Urinary bladder (tissue), 3 donors: ENCODE measurements at regions not wholly inside any gene's neighbourhood (a gene's known extent, or its start where the extent isn't known, plus 50 kb on each side); places are given as distances from the start of the nearest gene placed in this dataset.

Experiments used
- DNase-seq: peaks from one replicate; pipeline ENCODE4 v3.0.0-alpha.2; 2015; ENCODE audit errors: extremely low spot score
- H3K27ac ChIP-seq: one replicate; pipeline ENCODE4 v1.5.1; 2013; ENCODE audit warnings: low read depth, mild to moderate bottlenecking, moderate library complexity
- H3K36me3 ChIP-seq: one replicate; pipeline ENCODE4 v1.6.1; 2013; ENCODE audit warnings: mild to moderate bottlenecking, moderate library complexity; ENCODE audit not compliant: insufficient read depth
- H3K4me1 ChIP-seq: one replicate; pipeline ENCODE4 v1.6.1; 2013; ENCODE audit warnings: mild to moderate bottlenecking, moderate library complexity; ENCODE audit not compliant: insufficient read depth
- H3K4me3 ChIP-seq: one replicate; pipeline ENCODE4 v1.5.1; 2013; ENCODE audit warnings: low read depth, low read length
- WGBS: extraction: QIAGEN DNeasy Blood & Tissue Kit; methylation state at CpG from one replicate; pipeline ENCODE4 v1.1.7; 2013; 5-methylcytosine and 5-hydroxymethylcytosine counted together
- donor health status: healthy with polysubstance abuse.
- donor health status: healthy.

DNA sequence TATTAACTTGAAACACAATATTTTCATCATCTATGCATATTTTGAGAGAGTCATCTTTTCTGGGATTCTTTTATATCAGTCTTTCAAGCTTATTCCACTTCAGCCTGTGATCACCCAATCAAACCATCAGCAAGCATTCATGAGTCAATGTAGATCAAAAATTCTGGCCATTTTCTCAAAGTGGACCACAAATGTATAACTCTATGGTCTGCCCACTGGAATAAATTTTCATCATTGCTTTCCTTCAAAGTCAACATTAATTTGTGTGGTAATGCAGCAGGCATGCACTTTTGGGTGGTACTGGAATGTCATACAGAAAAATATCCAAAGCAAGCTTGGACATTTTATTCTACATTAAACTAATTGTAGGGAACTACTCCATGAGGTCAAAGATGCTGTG, 1013.0 kb downstream of the STIM2 start:
- H3K27ac ChIP-seq = no peak overlapping the region
- no peak for DNase-seq
- no peaks in the 10 kb centered on the region for H3K4me1 ChIP-seq
- H3K36me3 ChIP-seq = no peaks in the 10 kb centered on the region
- no peak overlapping the region for H3K4me3 ChIP-seq

- Histone ChIP-seq H3K4me3 (no peak overlapping the region), H3K27ac (no peak overlapping the region), H3K4me1 (no peaks in the 10 kb centered on the region), H3K36me3 (no peaks in the 10 kb centered on the region)
- no peak for DNase-seq
Measured at GRCh38 chr4:27881705-27882104, 1021.1 kb downstream of the STIM2 start.

DNA sequence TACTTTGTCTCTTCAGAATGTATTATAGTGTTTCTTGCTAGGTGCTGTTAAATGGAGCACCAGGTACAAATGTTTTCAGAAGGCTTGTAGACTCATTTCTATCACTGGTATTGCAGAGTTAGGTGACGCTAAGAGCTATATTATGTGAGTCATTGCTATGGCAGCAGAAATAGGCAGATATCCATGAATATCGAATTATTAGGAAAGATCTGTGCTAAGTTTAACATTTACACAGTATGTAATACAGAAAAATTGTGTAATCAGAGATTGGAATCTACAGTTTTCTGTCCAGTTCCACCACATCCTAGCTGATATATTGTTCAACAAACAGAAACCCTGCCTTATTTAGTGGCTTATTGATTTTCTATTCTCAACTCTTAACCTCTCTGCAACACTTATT, 1025.5 kb downstream of the STIM2 start:
- WGBS = 82% methylated on average over 2 of the region's 2 CpGs
- no peak overlapping the region for H3K4me3 ChIP-seq
- no peaks in the 10 kb centered on the region for H3K36me3 ChIP-seq
- DNase-seq = no peak
- H3K4me1 ChIP-seq = no peaks in the 10 kb centered on the region
- no peak overlapping the region for H3K27ac ChIP-seq

DNA sequence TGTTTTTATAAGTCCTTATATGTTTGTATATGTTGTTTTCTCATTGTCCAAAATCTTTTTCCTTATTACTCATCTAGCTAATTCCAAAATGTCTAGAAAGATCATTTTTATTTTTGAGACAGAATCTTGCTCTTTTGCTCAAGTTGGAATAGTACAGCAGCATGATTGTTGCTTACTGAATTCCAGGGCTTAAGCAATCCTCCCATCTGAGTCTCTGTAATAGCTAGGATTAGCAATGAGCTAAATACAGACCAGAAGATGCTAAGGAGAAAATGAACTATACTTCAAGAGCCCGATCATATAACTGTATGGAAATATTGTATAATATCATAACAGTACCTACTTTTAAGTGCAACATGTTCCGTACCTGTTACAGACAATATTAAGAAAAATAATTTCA, 1027.0 kb downstream of the STIM2 start:
- Histone ChIP-seq H3K36me3 (no peaks in the 10 kb centered on the region), H3K27ac (no peak overlapping the region), H3K4me3 (no peak overlapping the region), H3K4me1 (no peaks in the 10 kb centered on the region)
- WGBS = 89% methylated on average over 2 of the region's 2 CpGs
- no peak for DNase-seq

DNA sequence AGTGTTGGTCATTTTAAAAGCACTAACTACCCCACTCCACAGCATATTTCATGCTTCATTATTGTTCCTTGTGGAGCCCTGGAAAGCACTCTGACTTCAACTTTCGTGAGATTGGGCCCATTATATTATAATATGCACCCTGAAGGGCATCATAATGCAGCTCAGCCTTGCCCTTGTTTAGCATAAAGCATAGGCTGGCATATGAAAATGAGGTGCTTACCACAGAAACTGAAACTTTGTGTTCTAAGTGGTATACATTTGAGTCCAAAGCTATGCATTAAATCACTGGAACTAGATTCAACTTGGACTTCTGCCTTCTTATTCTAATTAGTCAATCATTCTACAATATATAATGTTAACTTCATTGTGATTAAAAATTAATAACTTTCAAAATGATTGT, 1027.9 kb downstream of the STIM2 start:
- no peak overlapping the region for H3K4me3 ChIP-seq
- no peaks in the 10 kb centered on the region for H3K36me3 ChIP-seq
- H3K27ac ChIP-seq = no peak overlapping the region
- no peak for DNase-seq
- no peaks in the 10 kb centered on the region for H3K4me1 ChIP-seq
- WGBS = 66% methylated on average over 1 of the region's 1 CpG

- 95% methylated on average over 2 of the region's 2 CpGs for WGBS
- Histone ChIP-seq H3K4me3 (no peak overlapping the region), H3K27ac (no peak overlapping the region), H3K36me3 (no peaks in the 10 kb centered on the region), H3K4me1 (no peaks in the 10 kb centered on the region)
- DNase-seq = no peak
Measured at GRCh38 chr4:27894951-27895350, 1034.3 kb downstream of the STIM2 start.

GRCh38 chr4:27908356-27908755, 1047.7 kb downstream of the STIM2 start:
- no peaks in the 10 kb centered on the region for H3K4me1 ChIP-seq
- 55% methylated on average over 3 of the region's 3 CpGs for WGBS

DNA sequence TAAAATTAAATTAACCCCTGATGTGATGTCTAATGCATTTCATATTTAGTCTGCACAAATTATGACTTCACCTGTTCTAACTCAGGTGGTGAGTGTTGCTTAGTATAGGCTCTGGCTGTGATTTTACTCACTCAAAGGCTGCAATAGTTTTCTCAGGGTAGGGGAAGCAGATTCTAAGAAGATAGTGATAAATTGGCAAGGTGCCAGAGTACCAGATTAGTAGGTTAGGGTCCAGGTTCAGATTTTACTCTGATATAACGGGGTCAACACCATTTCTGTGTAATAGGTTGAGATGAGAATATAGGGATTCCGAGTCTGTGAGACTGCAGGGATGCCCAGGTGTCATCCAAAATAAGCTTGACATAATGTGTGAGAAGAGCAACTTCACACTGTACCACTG, 1049.6 kb downstream of the STIM2 start:
- no peaks in the 10 kb centered on the region for H3K36me3 ChIP-seq
- no peak for DNase-seq
- H3K27ac ChIP-seq = no peak overlapping the region
- WGBS = 43% methylated on average over 2 of the region's 2 CpGs
- no peak overlapping the region for H3K4me3 ChIP-seq
- no peaks in the 10 kb centered on the region for H3K4me1 ChIP-seq

More at GRCh38 chr4:27908356-27908755, 1047.7 kb downstream of the STIM2 start:
- Histone ChIP-seq H3K36me3 (no peaks in the 10 kb centered on the region), H3K27ac (no peak overlapping the region), H3K4me3 (no peak overlapping the region)
- no peak for DNase-seq

DNA sequence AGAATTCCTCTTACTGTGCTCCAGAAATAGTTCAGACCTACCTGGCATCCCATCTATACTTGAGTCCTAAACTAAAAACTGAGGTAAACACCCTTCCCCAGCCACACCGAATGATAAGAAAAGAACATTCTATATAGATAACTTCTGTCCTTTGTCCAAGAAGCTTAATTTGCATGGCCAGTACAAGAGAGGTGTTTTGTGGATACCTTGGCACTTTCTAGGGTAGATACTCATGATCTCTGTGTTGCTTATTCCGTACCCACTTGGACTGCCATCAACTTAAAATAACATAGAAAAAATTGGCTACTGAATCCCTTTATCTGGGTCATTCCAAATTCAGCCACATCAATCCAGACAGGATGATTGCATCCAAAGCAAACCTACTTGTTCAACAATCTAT, 1050.4 kb downstream of the STIM2 start:
- 77% methylated on average over 2 of the region's 2 CpGs for WGBS
- no peak overlapping the region for H3K4me3 ChIP-seq
- H3K4me1 ChIP-seq = no peaks in the 10 kb centered on the region
- no peaks in the 10 kb centered on the region for H3K36me3 ChIP-seq
- DNase-seq = no peak
- H3K27ac ChIP-seq = no peak overlapping the region

GRCh38 chr4:27913738-27914137, 1053.1 kb downstream of the STIM2 start:
- H3K4me3 ChIP-seq = no peak overlapping the region
- 94% methylated on average over 1 of the region's 1 CpG for WGBS
- H3K27ac ChIP-seq = no peak overlapping the region
- H3K4me1 ChIP-seq = no peaks in the 10 kb centered on the region
- no peaks in the 10 kb centered on the region for H3K36me3 ChIP-seq
- DNase-seq = no peak

DNA sequence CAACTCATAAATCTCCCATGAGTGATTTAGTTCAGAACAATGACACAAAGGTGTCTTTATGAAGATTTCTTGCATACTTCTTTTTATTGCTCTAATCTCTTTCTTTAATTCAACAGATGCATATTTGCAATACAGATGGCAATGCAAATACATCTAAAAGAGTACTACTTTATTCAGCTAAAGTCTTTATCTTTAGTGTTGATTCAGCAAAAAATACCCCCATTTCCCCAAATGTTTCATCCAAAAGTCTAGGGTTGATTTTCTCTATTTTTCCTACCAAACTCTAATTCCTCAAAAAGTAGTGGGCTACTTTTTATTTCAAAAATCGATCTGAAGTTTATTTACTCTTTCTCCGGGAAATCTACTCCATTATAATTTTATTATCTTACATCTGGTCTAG, 1055.2 kb downstream of the STIM2 start:
- no peak for DNase-seq
- no peaks in the 10 kb centered on the region for H3K36me3 ChIP-seq
- no peaks in the 10 kb centered on the region for H3K4me1 ChIP-seq
- H3K4me3 ChIP-seq = no peak overlapping the region
- H3K27ac ChIP-seq = no peak overlapping the region
- 80% methylated on average over 2 of the region's 2 CpGs for WGBS

DNA sequence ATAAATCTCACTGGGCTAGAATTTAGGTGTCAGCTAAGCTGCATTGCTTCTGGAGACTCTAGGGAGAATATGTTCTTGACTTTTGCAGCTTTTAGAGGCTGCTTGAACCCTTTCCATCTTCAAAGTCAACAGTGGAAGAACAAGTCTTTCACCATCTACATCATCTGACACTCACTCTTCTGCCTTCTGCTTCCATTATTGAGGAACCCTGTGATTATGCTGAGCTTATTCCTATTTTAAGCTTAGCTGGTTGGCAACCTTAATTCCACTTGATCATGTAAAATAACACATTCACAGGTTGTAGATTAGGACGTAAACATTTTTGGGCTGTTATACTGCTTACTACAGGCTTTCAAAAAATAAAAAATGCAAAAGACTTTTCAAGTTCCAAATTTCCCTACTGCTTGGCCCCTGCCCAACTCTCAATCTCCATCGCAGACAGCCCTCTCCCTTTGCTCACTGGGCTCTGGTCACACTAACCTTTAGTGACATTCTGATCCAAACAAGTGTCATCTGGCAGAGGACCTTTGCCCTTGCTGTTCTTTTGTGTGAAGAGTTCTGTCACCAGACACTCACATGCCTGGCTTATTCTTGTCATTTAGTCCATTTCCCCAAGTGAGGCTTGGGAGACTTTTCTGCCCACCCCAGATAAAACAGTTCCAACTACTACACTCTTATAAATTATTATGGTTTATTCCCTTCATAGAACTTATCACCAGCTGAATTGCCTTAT, 1056.0 kb downstream of the STIM2 start:
- DNase-seq = no peak
- H3K36me3 ChIP-seq = no peaks in the 10 kb centered on the region
- H3K27ac ChIP-seq = no peak overlapping the region
- no peaks in the 10 kb centered on the region for H3K4me1 ChIP-seq
- WGBS = 39% methylated on average over 2 of the region's 2 CpGs
- no peak overlapping the region for H3K4me3 ChIP-seq

GRCh38 chr4:27917381-27917780, 1056.7 kb downstream of the STIM2 start:
- Histone ChIP-seq H3K4me3 (no peak overlapping the region), H3K4me1 (no peaks in the 10 kb centered on the region), H3K27ac (no peak overlapping the region), H3K36me3 (no peaks in the 10 kb centered on the region)
- 49% methylated on average over 2 of the region's 2 CpGs for WGBS
- DNase-seq = no peak

DNA sequence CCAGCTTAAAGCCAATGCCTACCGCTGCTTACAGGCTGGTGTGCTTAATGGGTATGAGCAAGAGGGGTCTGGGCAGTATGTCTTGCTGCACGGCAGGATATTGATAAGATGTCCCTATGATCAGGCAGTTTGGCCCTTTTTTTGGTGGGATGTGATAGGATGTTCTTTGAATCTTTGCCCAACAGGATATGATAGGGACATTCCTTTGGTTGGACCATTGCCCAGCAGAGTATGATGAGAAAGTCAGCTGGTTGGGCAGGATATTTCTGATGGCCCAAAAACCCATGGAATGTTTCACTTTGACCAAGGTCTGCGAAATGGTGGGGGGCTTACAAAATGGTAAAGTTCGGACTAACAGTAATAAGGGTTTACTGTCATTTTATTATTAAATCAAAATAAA, 1060.6 kb downstream of the STIM2 start:
- Histone ChIP-seq H3K27ac (no peak overlapping the region), H3K4me1 (no peaks in the 10 kb centered on the region), H3K4me3 (no peak overlapping the region), H3K36me3 (no peaks in the 10 kb centered on the region)
- DNase-seq = no peak
- 66% methylated on average over 4 of the region's 4 CpGs for WGBS
